GM12878 (cell line): ENCODE measurements at regions not wholly inside any gene's neighbourhood (a gene's known extent, or its start where the extent isn't known, plus 50 kb on each side); places are given as distances from the start of the nearest gene placed in this dataset.

Source experiments
- ATAC-seq: fragments of 200-7000 bp; cut with Tn5 transposase; 3 replicates; pipeline ENCODE4 v1.9.1; 2020; ENCODE audit warnings: mild to moderate bottlenecking, moderate library complexity
- BruUV-seq: library from RNA; stranded (reverse); fragments of 400-500 nt; replicated peaks from 2 replicates; lab custom pipeline; 2021; lab: Mats Ljungman, UMichigan
- CTCF ChIA-PET: fragments of 300-600 bp; sonication (Branson Sonifier 250); formaldehyde crosslinking; extraction: SDS; loops from one replicate; lab custom pipeline; 2021; ENCODE audit warnings: inconsistent platforms; lab: Yijun Ruan, JAX
- POLR2A ChIA-PET: fragments of 350-600 bp; formaldehyde crosslinking; extraction: SDS; loops from one replicate; lab custom pipeline; 2021; ENCODE audit warnings: inconsistent platforms; lab: Charles Lee
- RAD21 ChIA-PET: fragments of 300-600 bp; sonication (Branson Sonifier 250); formaldehyde crosslinking; loops from one replicate; lab custom pipeline; 2023; ENCODE audit warnings: antibody characterized with exemption; ENCODE audit not compliant: unreplicated experiment; lab: Charles Lee
- SMC1A ChIA-PET: fragments of 300-600 bp; sonication (Branson Sonifier 250); formaldehyde crosslinking; loops from one replicate; lab custom pipeline; 2023; ENCODE audit not compliant: unreplicated experiment, uncharacterized antibody; lab: Charles Lee
- DNase-seq: peaks from one replicate; pipeline ENCODE4 v3.0.0-alpha.2; 2011; ENCODE audit warnings: low read depth, low spot score
- FAIRE-seq: peaks from 3 replicates; lab custom pipeline; 2011; peaks lifted over from hg19 to GRCh38; lab: Jason Lieb, UNC
- H2AFZ ChIP-seq: 2 replicates; pipeline ENCODE4 v1.6.0; 2011; ENCODE audit warnings: low read depth, low read length, control low read depth; ENCODE audit not compliant: control insufficient read depth
- H3K27ac ChIP-seq: 2 replicates; pipeline ENCODE4 v1.5.1; 2011; ENCODE audit warnings: control low read depth; ENCODE audit not compliant: control insufficient read depth, insufficient read depth
- H3K27me3 ChIP-seq, 2 experiments: replicated peaks in 1 of 2; 2 replicates each; pipeline versions ENCODE4 v1.6.0 to v1.6.1; 2011; ENCODE audit warnings: low read length in 1 of 2; ENCODE audit not compliant: control insufficient read depth in 2 of 2, insufficient read depth in 2 of 2
- H3K36me3 ChIP-seq, 2 experiments: 2 replicates each; pipeline ENCODE4 v1.5.1; 2011; ENCODE audit warnings: low read length in 1 of 2; ENCODE audit not compliant: control insufficient read depth in 2 of 2, insufficient read depth in 2 of 2
- H3K4me1 ChIP-seq: 2 replicates; pipeline ENCODE4 v1.6.1; 2011; ENCODE audit warnings: mild to moderate bottlenecking, low read length, moderate library complexity, mixed read lengths; ENCODE audit not compliant: control insufficient read depth, insufficient read depth
- H3K4me2 ChIP-seq: 2 replicates; pipeline ENCODE4 v1.6.0; 2011; ENCODE audit warnings: control low read depth; ENCODE audit not compliant: control insufficient read depth, insufficient read depth
- H3K4me3 ChIP-seq: fragments of 200-600 bp; sonication (generic); 2 replicates; pipeline ENCODE4 v1.5.1; 2016
- H3K79me2 ChIP-seq: 2 replicates; pipeline ENCODE4 v1.6.0; 2011; ENCODE audit warnings: low read length; ENCODE audit not compliant: control insufficient read depth, insufficient read depth
- H3K9ac ChIP-seq: 2 replicates; pipeline ENCODE4 v1.8.0; 2011; ENCODE audit warnings: low read length, control low read depth, mixed read lengths; ENCODE audit not compliant: control insufficient read depth, insufficient read depth
- H3K9me3 ChIP-seq: replicated peaks from 3 replicates; pipeline ENCODE4 v1.5.1; 2011; ENCODE audit warnings: mild to moderate bottlenecking, low read length; ENCODE audit not compliant: control insufficient read depth, insufficient read depth
- H4K20me1 ChIP-seq: 2 replicates; pipeline ENCODE4 v1.6.0; 2011; ENCODE audit not compliant: control insufficient read depth, insufficient read depth
- BCLAF1 ChIP-seq: fragments of 450-650 bp; IDR thresholded peaks from 2 replicates; pipeline ENCODE4 v1.6.1; 2017; ENCODE audit warnings: antibody characterized with exemption, mild to moderate bottlenecking, moderate library complexity
- BRCA1 ChIP-seq: IDR thresholded peaks from 2 replicates; pipeline ENCODE4 v1.6.1; 2011; ENCODE audit warnings: low read depth, low read length, improper control_type of control experiment
- EP300 ChIP-seq, 2 experiments: fragments of 150-350 bp in 1 of 2; IDR thresholded peaks; 2 replicates each; pipeline ENCODE4 v1.6.1; 2011 to 2012; ENCODE audit warnings: low read depth in 2 of 2, low read length in 2 of 2, borderline replicate concordance in 1 of 2, improper control_type of control experiment in 1 of 2, inconsistent platforms in 1 of 2; ENCODE audit not compliant: control insufficient read depth in 1 of 2
- FOS ChIP-seq: IDR thresholded peaks from 3 replicates; pipeline ENCODE4 v1.6.1; 2011; ENCODE audit warnings: borderline replicate concordance; ENCODE audit not compliant: insufficient read length; ENCODE audit errors: extremely low read depth
- RUNX3 ChIP-seq: IDR thresholded peaks from 2 replicates; pipeline ENCODE4 v1.6.1; 2012; ENCODE audit warnings: low read length, inconsistent platforms
- TCF3 ChIP-seq: IDR thresholded peaks from 2 replicates; pipeline ENCODE4 v1.6.1; 2012; ENCODE audit warnings: low read depth, mild to moderate bottlenecking, low read length, borderline replicate concordance; ENCODE audit not compliant: insufficient read depth
- WGBS: methylation state at CpG from one replicate; pipeline ENCODE4 v1.1.6; 2016; ENCODE audit warnings: low lambda C conversion rate; ENCODE audit not compliant: insufficient replicate concordance, insufficient coverage; ENCODE audit errors: missing lambda C conversion rate; 5-methylcytosine and 5-hydroxymethylcytosine counted together
- in situ Hi-C: fragments of 300-500 bp; cut with MboI; formaldehyde crosslinking; loops from 9 replicates; pipeline ENCODE4 v1.14.3; 2018; ENCODE audit warnings: mixed read lengths
- intact Hi-C: fragments of 100-400 bp; cut with micrococcal nuclease; formaldehyde crosslinking; loops from one replicate; pipeline ENCODE4 v1.14.2; 2022; ENCODE audit not compliant: unreplicated experiment

GRCh38 chr15:38148471-38148870 lies 104.2 kb upstream of the SPRED1 start (continued):
- TF ChIP-seq BCLAF1, result no peak
- no peak for TF ChIP-seq BRCA1

GRCh38 chr15:38149315-38149714 lies 103.3 kb upstream of the SPRED1 start:
- TF ChIP-seq RUNX3 (peak; percentile 22; the same call in 1 of the 2 replicates), TCF3 (no peak), EP300 (IDR thresholded peaks at IDR 0.05; ENCODE audit: borderline replicate concordance in 1 of 2, control insufficient read depth in 1 of 2, low read depth in 2 of 2, low read length in 2 of 2) (0 out of 4 replicates have a peak, but pooled peaks of 1 of the 2 experiments have one; percentile 7), FOS (no peak)
- Histone ChIP-seq H3K4me2 (0 out of 2 replicates have a peak overlapping the region, but pooled peaks have one; percentile 7), H3K4me3 (no peak overlapping the region), H3K9me3 (peaks cover 4% of the 10 kb centered on the region; the same call in 2 of the 3 replicates), H3K27me3 (no peaks in the 10 kb centered on the region), H3K79me2 (no peaks in the 10 kb centered on the region), H3K9ac (no peak overlapping the region), H3K36me3 (no peaks in the 10 kb centered on the region), H3K4me1 (no peaks in the 10 kb centered on the region), H2AFZ (no peak overlapping the region), H4K20me1 (no peaks in the 10 kb centered on the region), H3K27ac (no peak overlapping the region)
- SMC1A ChIA-PET, result interaction anchor here (0.9 to 2.4 kb wide), 8 partner anchors 14 to 206 kb away, joined by 3 to 8 read pairs (median 4); no protein-coding TSS in a partner anchor
- intact Hi-C loops, result no loop called here
- DNase-seq (peak; percentile 11), ATAC-seq (peak; percentile 54), FAIRE-seq (no peak)
- in situ Hi-C loops, result no loop called here
- POLR2A ChIA-PET, result no interaction called here
- RAD21 ChIA-PET, result no interaction called here
- 12% methylated on average over 4 of the region's 4 CpGs for WGBS
- BruUV-seq, result no TSS peak
- CTCF ChIA-PET, result interaction anchor here (1.5 kb wide), 1 partner anchor 19 kb away, joined by 5 read pairs; no protein-coding TSS in a partner anchor
